Hepatocyte (in vitro differentiated cells): ENCODE measurements at regions not wholly inside any gene's neighbourhood (a gene's known extent, or its start where the extent isn't known, plus 50 kb on each side); places are given as distances from the start of the nearest gene placed in this dataset.

ENCODE experiments used
- DNase-seq: peaks from one replicate; pipeline ENCODE4 v3.0.0-alpha.2; 2016; ENCODE audit warnings: low spot score
- H2AFZ ChIP-seq: fragments of 200-600 bp; sonication (generic); 2 replicates; pipeline ENCODE4 v1.6.0; 2016; ENCODE audit warnings: antibody characterized with exemption, mild to moderate bottlenecking
- H3K27ac ChIP-seq: fragments of 200-600 bp; sonication (generic); 2 replicates; pipeline ENCODE4 v1.5.1; 2016; ENCODE audit warnings: mild to moderate bottlenecking
- H3K27me3 ChIP-seq: fragments of 200-600 bp; sonication (generic); 2 replicates; pipeline ENCODE4 v1.6.1; 2016
- H3K36me3 ChIP-seq: fragments of 200-600 bp; sonication (generic); replicated peaks from 2 replicates; pipeline ENCODE4 v1.5.1; 2016; ENCODE audit warnings: low read depth; ENCODE audit not compliant: insufficient read depth
- H3K4me1 ChIP-seq: fragments of 200-600 bp; sonication (generic); 2 replicates; pipeline ENCODE4 v1.5.1; 2016; ENCODE audit warnings: mild to moderate bottlenecking, moderate library complexity; ENCODE audit not compliant: insufficient read depth
- H3K4me2 ChIP-seq: fragments of 200-600 bp; sonication (generic); 2 replicates; pipeline ENCODE4 v1.6.0; 2016
- H3K4me3 ChIP-seq: fragments of 200-600 bp; sonication (generic); 2 replicates; pipeline ENCODE4 v1.5.1; 2016; ENCODE audit warnings: mild to moderate bottlenecking
- H3K79me2 ChIP-seq: fragments of 200-600 bp; sonication (generic); 2 replicates; pipeline ENCODE4 v1.6.0; 2017; ENCODE audit warnings: mild to moderate bottlenecking
- H3K9me2 ChIP-seq: fragments of 200-600 bp; sonication (generic); replicated peaks from 2 replicates; pipeline ENCODE4 v1.6.0; 2017; ENCODE audit warnings: mild to moderate bottlenecking; ENCODE audit not compliant: insufficient read depth
- H3K9me3 ChIP-seq: fragments of 200-600 bp; sonication (generic); 2 replicates; pipeline ENCODE4 v1.5.1; 2016; ENCODE audit warnings: low read depth, mild to moderate bottlenecking
- H4K20me1 ChIP-seq: fragments of 200-600 bp; sonication (generic); 2 replicates; pipeline ENCODE4 v1.6.0; 2016; ENCODE audit warnings: mild to moderate bottlenecking; ENCODE audit not compliant: insufficient read depth, poor library complexity, severe bottlenecking
- CTCF ChIP-seq: fragments of 200-600 bp; sonication (generic); IDR thresholded peaks from 2 replicates; pipeline ENCODE4 v1.5.1; 2016; ENCODE audit warnings: antibody characterized with exemption, mild to moderate bottlenecking; ENCODE audit not compliant: poor library complexity
- EZH2 ChIP-seq: fragments of 200-600 bp; sonication (generic); IDR thresholded peaks from 2 replicates; pipeline ENCODE4 v1.6.1; 2016; ENCODE audit warnings: antibody characterized with exemption, mild to moderate bottlenecking, borderline replicate concordance
- EZH2phosphoT487 ChIP-seq: fragments of 200-600 bp; sonication (generic); IDR thresholded peaks from one replicate; pipeline ENCODE4 v1.6.1; 2018; ENCODE audit warnings: antibody characterized with exemption, mild to moderate bottlenecking, low read depth, moderate library complexity; ENCODE audit not compliant: unreplicated experiment, severe bottlenecking

GRCh38 chr17:27404676-27405075 is 51.6 kb upstream of the KSR1 start:
- Histone ChIP-seq H3K36me3 (no peaks in the 10 kb centered on the region), H3K27ac (no peak overlapping the region), H4K20me1 (no peaks in the 10 kb centered on the region), H3K4me3 (no peak overlapping the region), H3K4me2 (no peak overlapping the region), H3K4me1 (peaks cover 7% of the 10 kb centered on the region), H3K79me2 (no peaks in the 10 kb centered on the region), H3K9me3 (no peaks in the 10 kb centered on the region), H2AFZ (no peak overlapping the region), H3K9me2 (no peaks in the 10 kb centered on the region), H3K27me3 (no peaks in the 10 kb centered on the region)
- no peak for DNase-seq
- TF ChIP-seq EZH2 = no peak
- no peak for TF ChIP-seq CTCF
- TF ChIP-seq EZH2phosphoT487 = no peak
